Chondrocyte (in vitro differentiated cells): ENCODE measurements at regions not wholly inside any gene's neighbourhood (a gene's known extent, or its start where the extent isn't known, plus 50 kb on each side); places are given as distances from the start of the nearest gene placed in this dataset.
"Not testable (repeated sequence)": the region's sequence is repeated elsewhere in the genome, so short reads cannot be mapped to it uniquely, and the experiment has no call there.

Source experiments
- DNase-seq: peaks from one replicate; pipeline ENCODE4 v3.0.0; 2021; ENCODE audit warnings: mixed read lengths, low spot score
- H3K27ac Mint-ChIP-seq: one replicate; pipeline ENCODE4 v1.8.0; 2021; ENCODE audit warnings: mild to moderate bottlenecking, moderate library complexity, mixed read lengths; ENCODE audit not compliant: unreplicated experiment
- H3K27me3 Mint-ChIP-seq: 2 replicates; pipeline ENCODE4 v1.8.0; 2021; ENCODE audit warnings: low read depth, mixed read lengths
- H3K36me3 Mint-ChIP-seq: 2 replicates; pipeline ENCODE4 v1.8.0; 2021; ENCODE audit warnings: low read depth, mixed read lengths
- H3K4me1 Mint-ChIP-seq: 2 replicates; pipeline ENCODE4 v1.8.0; 2021; ENCODE audit warnings: low read depth, mild to moderate bottlenecking, mixed read lengths
- H3K4me3 Mint-ChIP-seq: one replicate; pipeline ENCODE4 v1.8.0; 2021; ENCODE audit warnings: mild to moderate bottlenecking, moderate library complexity, mixed read lengths; ENCODE audit not compliant: unreplicated experiment
- H3K9me3 Mint-ChIP-seq: 2 replicates; pipeline ENCODE4 v1.8.0; 2021; ENCODE audit warnings: low read depth, mixed read lengths
- TF ChIP-seq, protein P1 (sequence below): fragments of 200-600 bp; sonication (generic); IDR thresholded peaks from 2 replicates; pipeline ENCODE4 v1.5.0; 2021; ENCODE audit warnings: antibody characterized with exemption, mild to moderate bottlenecking, moderate library complexity

DNA sequence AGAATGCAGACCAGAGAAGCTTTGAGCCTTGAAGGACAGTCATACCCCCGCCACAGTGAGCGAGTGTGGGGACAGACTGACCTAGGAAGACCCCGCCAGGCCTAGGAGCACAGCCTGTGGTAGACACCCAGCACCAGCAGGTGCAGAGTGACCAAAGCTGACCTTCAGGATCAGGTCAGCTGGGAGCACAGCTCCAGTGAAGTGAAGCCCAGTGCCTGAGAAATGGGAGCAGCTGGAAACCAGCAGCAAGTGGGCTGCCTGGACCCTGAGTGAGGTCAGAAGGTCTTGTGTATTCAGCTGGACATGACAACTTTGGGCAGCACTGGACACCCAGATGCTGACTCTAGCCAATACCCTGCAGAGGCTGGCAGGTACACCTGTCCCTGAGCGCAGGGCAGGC lies 268.9 kb downstream of the TEX29 start:
- H3K4me3 Mint-ChIP-seq = no peak overlapping the region
- TF ChIP-seq, protein P1, sequence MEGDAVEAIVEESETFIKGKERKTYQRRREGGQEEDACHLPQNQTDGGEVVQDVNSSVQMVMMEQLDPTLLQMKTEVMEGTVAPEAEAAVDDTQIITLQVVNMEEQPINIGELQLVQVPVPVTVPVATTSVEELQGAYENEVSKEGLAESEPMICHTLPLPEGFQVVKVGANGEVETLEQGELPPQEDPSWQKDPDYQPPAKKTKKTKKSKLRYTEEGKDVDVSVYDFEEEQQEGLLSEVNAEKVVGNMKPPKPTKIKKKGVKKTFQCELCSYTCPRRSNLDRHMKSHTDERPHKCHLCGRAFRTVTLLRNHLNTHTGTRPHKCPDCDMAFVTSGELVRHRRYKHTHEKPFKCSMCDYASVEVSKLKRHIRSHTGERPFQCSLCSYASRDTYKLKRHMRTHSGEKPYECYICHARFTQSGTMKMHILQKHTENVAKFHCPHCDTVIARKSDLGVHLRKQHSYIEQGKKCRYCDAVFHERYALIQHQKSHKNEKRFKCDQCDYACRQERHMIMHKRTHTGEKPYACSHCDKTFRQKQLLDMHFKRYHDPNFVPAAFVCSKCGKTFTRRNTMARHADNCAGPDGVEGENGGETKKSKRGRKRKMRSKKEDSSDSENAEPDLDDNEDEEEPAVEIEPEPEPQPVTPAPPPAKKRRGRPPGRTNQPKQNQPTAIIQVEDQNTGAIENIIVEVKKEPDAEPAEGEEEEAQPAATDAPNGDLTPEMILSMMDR = no peak
- H3K4me1 Mint-ChIP-seq = no peaks in the 10 kb centered on the region
- H3K27me3 Mint-ChIP-seq = no peaks in the 10 kb centered on the region
- no peak for DNase-seq
- H3K27ac Mint-ChIP-seq = no peak overlapping the region
- H3K36me3 Mint-ChIP-seq = no peaks in the 10 kb centered on the region
- H3K9me3 Mint-ChIP-seq = peaks cover 7% of the 10 kb centered on the region

DNA sequence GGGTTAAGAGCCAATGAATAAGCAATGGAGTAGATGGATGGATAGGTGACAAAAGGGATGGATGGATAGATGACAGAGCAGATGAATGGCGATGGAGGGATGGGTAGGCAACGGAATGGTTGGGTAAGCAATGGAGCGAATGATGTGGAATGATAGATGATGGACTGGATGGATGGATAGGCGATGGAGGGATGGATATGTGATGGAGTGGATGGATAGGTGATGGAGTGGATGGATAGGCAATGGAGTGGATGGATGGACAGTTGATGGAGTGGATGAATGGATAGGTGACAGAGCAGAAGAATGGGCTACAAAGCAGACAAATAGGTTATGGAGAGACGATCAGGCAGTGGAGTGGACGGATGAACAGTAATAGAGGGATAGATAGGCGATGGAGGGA lies 269.6 kb downstream of the TEX29 start:
- H3K4me3 Mint-ChIP-seq = no peak overlapping the region
- no peaks in the 10 kb centered on the region for H3K27me3 Mint-ChIP-seq
- DNase-seq = no peak
- no peak overlapping the region for H3K27ac Mint-ChIP-seq
- H3K36me3 Mint-ChIP-seq = no peaks in the 10 kb centered on the region
- TF ChIP-seq, protein P1 = no peak
- H3K4me1 Mint-ChIP-seq = no peaks in the 10 kb centered on the region
- H3K9me3 Mint-ChIP-seq = peaks cover 7% of the 10 kb centered on the region

DNA sequence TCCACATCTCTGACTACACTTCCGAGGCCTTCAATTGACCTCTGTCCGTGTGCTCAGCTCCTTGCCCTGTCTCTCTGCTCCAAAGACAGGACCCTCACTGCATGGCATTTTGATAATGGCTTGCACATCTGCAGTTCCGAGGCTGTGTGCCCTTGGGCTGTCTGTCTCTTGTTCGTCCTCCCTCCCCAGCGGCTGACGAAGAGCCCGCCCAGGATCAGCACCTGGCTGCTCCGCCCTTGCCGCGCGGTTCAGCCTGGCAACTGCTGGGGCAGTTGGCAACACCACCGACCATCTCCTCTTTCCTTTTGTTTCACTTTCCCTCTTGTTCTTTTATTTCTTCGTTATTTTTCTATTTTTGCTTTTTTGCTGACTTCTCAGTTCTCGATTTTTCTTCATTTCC lies 270.4 kb downstream of the TEX29 start:
- DNase-seq = no peak
- Mint-ChIP-seq H3K9me3 (peaks cover 7% of the 10 kb centered on the region), H3K27ac (no peak overlapping the region), H3K36me3 (no peaks in the 10 kb centered on the region), H3K27me3 (peaks cover 2% of the 10 kb centered on the region), H3K4me3 (no peak overlapping the region), H3K4me1 (no peaks in the 10 kb centered on the region)
- TF ChIP-seq, protein P1 = no peak

DNA sequence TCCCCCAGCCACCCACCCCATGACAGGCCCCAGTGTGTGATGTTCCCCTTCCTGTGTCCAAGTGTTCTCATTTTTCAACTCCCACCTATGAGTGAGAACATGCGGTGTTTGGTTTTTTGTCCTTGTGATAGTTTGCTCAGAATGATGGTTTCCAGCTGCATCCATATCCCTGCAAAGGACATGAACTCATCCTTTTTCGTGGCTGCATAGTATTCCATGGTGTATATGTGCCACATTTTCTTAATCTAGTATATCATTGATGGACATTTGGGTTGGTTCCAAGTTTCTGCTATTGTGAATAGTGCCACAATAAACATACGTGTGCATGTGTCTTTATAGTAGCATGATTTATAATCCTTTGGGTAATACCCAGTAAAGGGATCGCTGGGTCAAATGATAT lies 273.0 kb downstream of the TEX29 start:
- H3K4me1 Mint-ChIP-seq, DNase-seq, H3K36me3 Mint-ChIP-seq, H3K27me3 Mint-ChIP-seq, H3K4me3 Mint-ChIP-seq, H3K27ac Mint-ChIP-seq, H3K9me3 Mint-ChIP-seq: not testable (repeated sequence)

DNA sequence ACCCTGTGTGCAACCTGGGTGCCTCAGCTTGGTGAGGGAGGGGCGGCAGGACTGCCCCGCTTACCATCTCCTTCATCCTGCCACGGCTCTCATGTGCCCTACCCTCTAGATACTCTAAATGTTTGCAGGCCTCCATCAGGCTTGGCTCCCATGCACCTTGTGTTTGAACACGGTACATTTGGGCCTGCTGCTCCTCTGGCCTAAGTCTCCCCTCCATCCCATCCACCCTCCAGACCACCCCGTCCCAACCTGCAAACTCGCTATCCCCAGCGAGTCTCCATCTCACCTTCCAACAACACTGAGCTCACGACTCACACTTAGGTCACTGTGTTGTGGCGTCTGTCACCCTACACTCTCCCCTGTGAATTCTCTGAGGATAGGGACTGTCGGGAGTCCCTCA lies 274.2 kb downstream of the TEX29 start:
- peaks cover 11% of the 10 kb centered on the region for H3K27me3 Mint-ChIP-seq
- peaks cover 7% of the 10 kb centered on the region for H3K9me3 Mint-ChIP-seq
- no peak overlapping the region for H3K4me3 Mint-ChIP-seq
- TF ChIP-seq, protein P1 = no peak
- no peaks in the 10 kb centered on the region for H3K36me3 Mint-ChIP-seq
- no peak for DNase-seq
- no peaks in the 10 kb centered on the region for H3K4me1 Mint-ChIP-seq
- H3K27ac Mint-ChIP-seq = no peak overlapping the region

DNA sequence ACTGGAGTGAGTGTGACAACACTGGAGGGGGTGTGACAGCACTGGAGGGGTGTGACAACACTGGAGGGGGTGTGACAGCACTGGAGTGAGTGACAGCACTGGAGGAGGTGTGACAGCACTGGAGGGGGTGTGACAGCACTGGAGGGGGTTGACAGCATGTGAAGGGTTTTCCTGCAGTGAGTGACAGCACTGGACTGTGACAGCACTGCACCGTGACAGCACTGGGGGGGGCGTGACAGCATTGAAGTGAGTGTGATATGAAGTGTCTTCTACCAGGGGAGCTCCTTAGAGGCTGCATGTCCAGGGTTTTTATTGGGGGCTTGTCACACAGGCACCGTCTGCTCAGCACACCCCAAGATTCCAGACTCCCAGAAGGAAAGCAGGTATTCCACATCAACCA lies 274.8 kb downstream of the TEX29 start:
- no peaks in the 10 kb centered on the region for H3K4me1 Mint-ChIP-seq
- H3K9me3 Mint-ChIP-seq = peaks cover 1% of the 10 kb centered on the region
- TF ChIP-seq, protein P1 = no peak
- peaks cover 11% of the 10 kb centered on the region for H3K27me3 Mint-ChIP-seq
- no peak overlapping the region for H3K4me3 Mint-ChIP-seq
- no peaks in the 10 kb centered on the region for H3K36me3 Mint-ChIP-seq
- no peak for DNase-seq
- H3K27ac Mint-ChIP-seq = no peak overlapping the region
